ENCODE measurements at regions not wholly inside any gene's neighbourhood (a gene's known extent, or its start where the extent isn't known, plus 50 kb on each side); places are given as distances from the start of the nearest gene placed in this dataset.
"Not testable (repeated sequence)": the region's sequence is repeated elsewhere in the genome, so short reads cannot be mapped to it uniquely, and the experiment has no call there.

GRCh38 chr6:21764989-21765388, 171.4 kb downstream of the SOX4 start:
- intact Hi-C loops (cut with DNase I) = no loop called here
- DNase-seq (ENCODE audit: low spot score) = no peak

GRCh38 chr6:21767891-21768648, 174.5 kb downstream of the SOX4 start:
- DNase-seq (ENCODE audit: low spot score) = no peak
- intact Hi-C loops (cut with DNase I) = no loop called here

- DNase-seq (ENCODE audit: low spot score) = no peak
- intact Hi-C loops (cut with DNase I) = no loop called here
Observed at GRCh38 chr6:21769405-21769861, 175.9 kb downstream of the SOX4 start.

GRCh38 chr6:21769968-21770367, 176.4 kb downstream of the SOX4 start:
- DNase-seq (ENCODE audit: low spot score) = no peak
- intact Hi-C loops (cut with DNase I) = no loop called here

- intact Hi-C loops (cut with DNase I) = no loop called here
- no peak for DNase-seq (ENCODE audit: low spot score)
Observed at GRCh38 chr6:21771626-21772320, 178.2 kb downstream of the SOX4 start.

GRCh38 chr6:21772477-21772876, 178.9 kb downstream of the SOX4 start:
- intact Hi-C loops (cut with DNase I) = no loop called here

GRCh38 chr6:21772884-21773575, 179.5 kb downstream of the SOX4 start:
- intact Hi-C loops (cut with DNase I) = no loop called here
- DNase-seq (ENCODE audit: low spot score) = no peak

More at GRCh38 chr6:21772477-21772876, 178.9 kb downstream of the SOX4 start:
- DNase-seq (ENCODE audit: low spot score) = no peak

GRCh38 chr6:21773576-21773968, 180.0 kb downstream of the SOX4 start:
- DNase-seq (ENCODE audit: low spot score) = no peak
- intact Hi-C loops (cut with DNase I) = no loop called here

- no peak for DNase-seq (ENCODE audit: low spot score)
- intact Hi-C loops (cut with DNase I) = no loop called here
Observed at GRCh38 chr6:21777846-21778245, 184.3 kb downstream of the SOX4 start.

- intact Hi-C loops (cut with DNase I) = no loop called here
- no peak for DNase-seq (ENCODE audit: low spot score)
Observed at GRCh38 chr6:21780141-21780540, 186.6 kb downstream of the SOX4 start.

GRCh38 chr6:21780679-21781078, 187.1 kb downstream of the SOX4 start:
- DNase-seq (ENCODE audit: low spot score) = no peak
- intact Hi-C loops (cut with DNase I) = no loop called here

GRCh38 chr6:21781128-21781527, 187.6 kb downstream of the SOX4 start:
- intact Hi-C loops (cut with DNase I) = no loop called here
- no peak for DNase-seq (ENCODE audit: low spot score)

- intact Hi-C loops (cut with DNase I) = no loop called here
- DNase-seq (ENCODE audit: low spot score) = no peak
Observed at GRCh38 chr6:21785164-21785563, 191.6 kb downstream of the SOX4 start.

GRCh38 chr6:21791056-21791455, 197.5 kb downstream of the SOX4 start:
- no peak for DNase-seq (ENCODE audit: low spot score)
- intact Hi-C loops (cut with DNase I) = no loop called here

- no peak for DNase-seq (ENCODE audit: low spot score)
- intact Hi-C loops (cut with DNase I) = no loop called here
Observed at GRCh38 chr6:21791581-21791980, 198.0 kb downstream of the SOX4 start.

- intact Hi-C loops (cut with DNase I) = no loop called here
Observed at GRCh38 chr6:21792177-21792576, 198.6 kb downstream of the SOX4 start.

GRCh38 chr6:21796979-21797378, 203.4 kb downstream of the SOX4 start:
- intact Hi-C loops (cut with DNase I) = not testable (repeated sequence)

More at GRCh38 chr6:21792177-21792576, 198.6 kb downstream of the SOX4 start:
- DNase-seq (ENCODE audit: low spot score) = no peak

GRCh38 chr6:21798468-21798867, 204.9 kb downstream of the SOX4 start:
- intact Hi-C loops (cut with DNase I) = no loop called here
- no peak for DNase-seq (ENCODE audit: low spot score)

More at GRCh38 chr6:21796979-21797378, 203.4 kb downstream of the SOX4 start:
- DNase-seq (ENCODE audit: low spot score) = not testable (repeated sequence)

- no peak for DNase-seq (ENCODE audit: low spot score)
- intact Hi-C loops (cut with DNase I) = no loop called here
Observed at GRCh38 chr6:21800330-21800729, 206.8 kb downstream of the SOX4 start.

- intact Hi-C loops (cut with DNase I) = no loop called here
- no peak for DNase-seq (ENCODE audit: low spot score)
Observed at GRCh38 chr6:21800948-21801438, 207.4 kb downstream of the SOX4 start.
